ENCODE measurements at regions not wholly inside any gene's neighbourhood (a gene's known extent, or its start where the extent isn't known, plus 50 kb on each side); places are given as distances from the start of the nearest gene placed in this dataset.

- no peak for DNase-seq (ENCODE audit: low read depth, low spot score)
- ChIA-PET POLR2A (no interaction called here), CTCF (no interaction called here)
- no peak for TF ChIP-seq CTCF (IDR thresholded peaks at IDR 0.05; ENCODE audit: insufficient read depth, low read length, missing control alignments)
- no peak overlapping the region for H3K4me3 ChIP-seq (ENCODE audit: low read depth, low read length)
Measured at GRCh38 chr1:193658691-193659090, 472.3 kb upstream of the B3GALT2 start.

GRCh38 chr1:193658081-193658480 is 471.7 kb upstream of the B3GALT2 start:
- POLR2A ChIA-PET: no interaction called here
- CTCF ChIA-PET: no interaction called here
- TF ChIP-seq CTCF (IDR thresholded peaks at IDR 0.05; ENCODE audit: insufficient read depth, low read length, missing control alignments): no peak
- H3K4me3 ChIP-seq (ENCODE audit: low read depth, low read length): no peak overlapping the region
- DNase-seq (ENCODE audit: low read depth, low spot score): no peak

- CTCF ChIA-PET: no interaction called here
- POLR2A ChIA-PET: no interaction called here
- DNase-seq (ENCODE audit: low read depth, low spot score): no peak
- TF ChIP-seq CTCF (IDR thresholded peaks at IDR 0.05; ENCODE audit: insufficient read depth, low read length, missing control alignments): no peak
- no peak overlapping the region for H3K4me3 ChIP-seq (ENCODE audit: low read depth, low read length)
Measured at GRCh38 chr1:193657552-193657951, 471.1 kb upstream of the B3GALT2 start.

GRCh38 chr1:193656841-193657240 is 470.4 kb upstream of the B3GALT2 start:
- ChIA-PET POLR2A (no interaction called here), CTCF (no interaction called here)
- TF ChIP-seq CTCF (IDR thresholded peaks at IDR 0.05; ENCODE audit: insufficient read depth, low read length, missing control alignments): no peak
- no peak overlapping the region for H3K4me3 ChIP-seq (ENCODE audit: low read depth, low read length)
- no peak for DNase-seq (ENCODE audit: low read depth, low spot score)

GRCh38 chr1:193654951-193655735 is 468.7 kb upstream of the B3GALT2 start:
- H3K4me3 ChIP-seq (ENCODE audit: low read depth, low read length): no peak overlapping the region
- CTCF ChIA-PET: no interaction called here
- POLR2A ChIA-PET: no interaction called here
- TF ChIP-seq CTCF (IDR thresholded peaks at IDR 0.05; ENCODE audit: insufficient read depth, low read length, missing control alignments): no peak
- DNase-seq (ENCODE audit: low read depth, low spot score): no peak

- TF ChIP-seq CTCF (IDR thresholded peaks at IDR 0.05; ENCODE audit: insufficient read depth, low read length, missing control alignments): no peak
- H3K4me3 ChIP-seq (ENCODE audit: low read depth, low read length): no peak overlapping the region
- DNase-seq (ENCODE audit: low read depth, low spot score): no peak
- POLR2A ChIA-PET: no interaction called here
- CTCF ChIA-PET: no interaction called here
Measured at GRCh38 chr1:193649587-193649986, 463.2 kb upstream of the B3GALT2 start.

Measured in AG04449 (cell line).